SU-DHL-6 (cell line): ENCODE measurements at regions not wholly inside any gene's neighbourhood (a gene's known extent, or its start where the extent isn't known, plus 50 kb on each side); places are given as distances from the start of the nearest gene placed in this dataset.

Experiments used
- EZH2phosphoT487 ChIP-seq: fragments of 200-600 bp; sonication (generic), shearing (Covaris generic); conservative IDR thresholded peaks from 2 replicates; pipeline ENCODE4 v1.6.1; 2018; ENCODE audit warnings: mild to moderate bottlenecking, antibody characterized with exemption, low read length, moderate library complexity, mixed read lengths
- TF ChIP-seq, protein P1 (sequence below): fragments of 200-600 bp; sonication (generic); IDR thresholded peaks from one replicate; pipeline ENCODE4 v1.5.1; 2017; ENCODE audit warnings: antibody characterized with exemption, mild to moderate bottlenecking, low read length, moderate library complexity; ENCODE audit not compliant: insufficient read depth, poor library complexity, severe bottlenecking

DNA sequence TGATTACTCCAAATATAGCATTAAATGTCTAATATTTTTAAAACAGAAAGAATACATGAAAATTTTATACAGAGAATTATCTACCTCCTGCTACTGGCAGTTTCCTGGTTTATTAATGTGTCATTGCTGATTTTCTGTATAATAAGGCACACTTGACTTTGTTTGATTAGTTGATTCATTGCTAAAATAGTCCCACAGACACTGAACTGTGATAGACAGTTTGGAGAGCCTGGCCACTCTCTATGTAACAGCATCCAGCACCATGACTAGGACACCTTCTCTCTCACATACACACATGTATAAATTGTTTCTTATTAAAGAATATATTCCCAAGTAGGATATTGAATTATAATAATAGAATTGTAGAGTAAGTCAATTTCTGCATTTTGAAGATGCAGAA lies 368.5 kb upstream of the SNX7 start:
- TF ChIP-seq, protein P1, sequence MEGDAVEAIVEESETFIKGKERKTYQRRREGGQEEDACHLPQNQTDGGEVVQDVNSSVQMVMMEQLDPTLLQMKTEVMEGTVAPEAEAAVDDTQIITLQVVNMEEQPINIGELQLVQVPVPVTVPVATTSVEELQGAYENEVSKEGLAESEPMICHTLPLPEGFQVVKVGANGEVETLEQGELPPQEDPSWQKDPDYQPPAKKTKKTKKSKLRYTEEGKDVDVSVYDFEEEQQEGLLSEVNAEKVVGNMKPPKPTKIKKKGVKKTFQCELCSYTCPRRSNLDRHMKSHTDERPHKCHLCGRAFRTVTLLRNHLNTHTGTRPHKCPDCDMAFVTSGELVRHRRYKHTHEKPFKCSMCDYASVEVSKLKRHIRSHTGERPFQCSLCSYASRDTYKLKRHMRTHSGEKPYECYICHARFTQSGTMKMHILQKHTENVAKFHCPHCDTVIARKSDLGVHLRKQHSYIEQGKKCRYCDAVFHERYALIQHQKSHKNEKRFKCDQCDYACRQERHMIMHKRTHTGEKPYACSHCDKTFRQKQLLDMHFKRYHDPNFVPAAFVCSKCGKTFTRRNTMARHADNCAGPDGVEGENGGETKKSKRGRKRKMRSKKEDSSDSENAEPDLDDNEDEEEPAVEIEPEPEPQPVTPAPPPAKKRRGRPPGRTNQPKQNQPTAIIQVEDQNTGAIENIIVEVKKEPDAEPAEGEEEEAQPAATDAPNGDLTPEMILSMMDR = no peak
- no peak for TF ChIP-seq EZH2phosphoT487
